NT2/D1 (cell line): ENCODE measurements at regions not wholly inside any gene's neighbourhood (a gene's known extent, or its start where the extent isn't known, plus 50 kb on each side); places are given as distances from the start of the nearest gene placed in this dataset.

Experiments used
- SUZ12 ChIP-seq: IDR thresholded peaks from 2 replicates; pipeline ENCODE4 v1.6.1; 2011; ENCODE audit not compliant: insufficient read length, insufficient read depth; ENCODE audit errors: extremely low read depth
- YY1 ChIP-seq: IDR thresholded peaks from 2 replicates; pipeline ENCODE4 v1.6.1; 2011; ENCODE audit not compliant: insufficient read length, insufficient read depth

- TF ChIP-seq YY1 (no peak), SUZ12 (no peak)
These were observed 187.4 kb downstream of the NEBL start for GRCh38 chr10:20709708-20710107.
